Stimulated activated naive CD8-positive, alpha-beta T cell treated with anti-CD3 and anti-CD28 coated beads, Interleukin-15, Interleukin-2, amounts not matched to agents 100 ng/mL and 50 ng/mL, for 24 hours (primary cell): ENCODE measurements at regions not wholly inside any gene's neighbourhood (a gene's known extent, or its start where the extent isn't known, plus 50 kb on each side); places are given as distances from the start of the nearest gene placed in this dataset.
"Not testable (repeated sequence)": the region's sequence is repeated elsewhere in the genome, so short reads cannot be mapped to it uniquely, and the experiment has no call there.

Experiments used
- H3K27ac Mint-ChIP-seq: one replicate; pipeline ENCODE4 v1.8.0; 2021; ENCODE audit warnings: mild to moderate bottlenecking, mixed read lengths
- H3K27me3 Mint-ChIP-seq: one replicate; pipeline ENCODE4 v1.8.0; 2021; ENCODE audit warnings: mixed read lengths
- H3K36me3 Mint-ChIP-seq: one replicate; pipeline ENCODE4 v1.8.0; 2021; ENCODE audit warnings: low read depth, mixed read lengths
- H3K4me1 Mint-ChIP-seq: one replicate; pipeline ENCODE4 v1.8.0; 2021; ENCODE audit warnings: low read depth, mixed read lengths
- H3K4me3 Mint-ChIP-seq: one replicate; pipeline ENCODE4 v1.8.0; 2021; ENCODE audit warnings: mild to moderate bottlenecking, mixed read lengths
- H3K9me3 Mint-ChIP-seq: one replicate; pipeline ENCODE4 v1.8.0; 2021; ENCODE audit warnings: mixed read lengths

DNA sequence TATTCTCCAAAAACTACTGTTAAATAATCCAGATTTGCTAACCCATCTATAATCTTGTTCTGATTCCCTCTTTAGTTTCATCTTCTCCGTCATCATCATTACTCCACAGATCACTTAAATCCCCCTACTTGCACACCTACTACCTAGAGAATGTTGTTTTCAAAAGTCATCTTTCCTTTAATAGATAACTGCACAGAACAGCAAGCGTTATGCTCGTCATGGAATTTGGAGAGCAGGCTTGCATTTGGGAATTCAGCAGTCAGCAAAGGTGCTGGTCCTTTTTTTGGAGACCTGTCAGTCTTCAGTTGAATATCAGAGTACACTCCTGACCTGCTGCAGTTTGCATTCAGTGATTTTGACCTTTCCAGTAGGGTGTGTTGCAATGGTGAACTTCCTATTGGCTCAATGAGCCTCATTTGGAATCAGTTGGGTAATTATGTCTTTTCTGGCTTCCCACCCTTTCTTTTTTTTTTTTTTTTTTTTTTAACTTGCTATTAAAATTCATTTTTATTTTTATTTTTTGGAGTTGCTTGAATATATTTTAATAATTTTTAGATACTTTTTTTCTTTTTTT, 110.6 kb downstream of the HNRNPLL start:
- H3K36me3 Mint-ChIP-seq: no peaks in the 10 kb centered on the region
- H3K27ac Mint-ChIP-seq: no peak overlapping the region
- no peaks in the 10 kb centered on the region for H3K9me3 Mint-ChIP-seq
- H3K4me1 Mint-ChIP-seq: no peaks in the 10 kb centered on the region
- no peak overlapping the region for H3K4me3 Mint-ChIP-seq
- no peaks in the 10 kb centered on the region for H3K27me3 Mint-ChIP-seq

DNA sequence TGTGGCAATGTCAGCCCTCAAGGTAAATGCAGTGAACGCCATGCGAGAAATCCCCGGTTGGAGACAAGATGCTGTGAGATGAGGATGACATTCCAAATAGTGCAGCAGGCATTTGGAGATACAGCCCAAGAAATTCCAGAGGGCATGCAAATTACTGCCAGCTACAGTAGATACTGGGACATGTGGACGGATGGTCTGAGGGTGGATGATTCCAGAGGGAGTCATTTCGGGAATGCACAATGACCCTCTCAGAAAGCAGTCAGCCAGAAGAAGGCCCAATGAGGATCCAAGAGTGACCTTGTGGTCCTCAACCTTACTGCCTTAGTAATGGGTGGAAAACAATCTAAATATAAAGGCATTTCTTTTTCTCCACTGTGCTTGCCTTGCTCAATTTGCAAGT, 111.3 kb downstream of the HNRNPLL start:
- Mint-ChIP-seq H3K36me3 (no peaks in the 10 kb centered on the region), H3K27me3 (no peaks in the 10 kb centered on the region), H3K9me3 (no peaks in the 10 kb centered on the region), H3K4me1 (no peaks in the 10 kb centered on the region), H3K27ac (no peak overlapping the region), H3K4me3 (no peak overlapping the region)

DNA sequence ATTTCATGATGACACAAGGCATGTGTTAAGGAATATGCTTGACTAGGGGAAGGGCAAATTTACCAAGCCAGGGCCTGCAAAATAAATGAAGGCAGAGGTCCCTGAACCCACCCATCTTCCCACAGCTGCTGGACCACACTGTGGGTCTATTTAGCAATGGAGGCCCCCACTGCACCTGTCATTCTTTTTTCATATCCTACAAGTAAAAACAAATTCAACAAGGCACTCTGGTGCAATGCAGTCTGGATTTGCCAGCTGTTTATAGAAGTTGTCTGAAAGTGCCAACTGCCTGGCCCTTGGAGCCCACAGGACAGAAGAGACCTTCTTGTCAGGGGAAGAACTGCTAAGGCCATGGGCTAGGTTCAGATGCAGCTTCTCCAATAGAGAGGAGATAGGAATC, 112.8 kb upstream of the ATL2 start:
- Mint-ChIP-seq H3K4me1 (no peaks in the 10 kb centered on the region), H3K9me3 (no peaks in the 10 kb centered on the region), H3K27ac (no peak overlapping the region), H3K4me3 (no peak overlapping the region), H3K36me3 (no peaks in the 10 kb centered on the region), H3K27me3 (no peaks in the 10 kb centered on the region)

DNA sequence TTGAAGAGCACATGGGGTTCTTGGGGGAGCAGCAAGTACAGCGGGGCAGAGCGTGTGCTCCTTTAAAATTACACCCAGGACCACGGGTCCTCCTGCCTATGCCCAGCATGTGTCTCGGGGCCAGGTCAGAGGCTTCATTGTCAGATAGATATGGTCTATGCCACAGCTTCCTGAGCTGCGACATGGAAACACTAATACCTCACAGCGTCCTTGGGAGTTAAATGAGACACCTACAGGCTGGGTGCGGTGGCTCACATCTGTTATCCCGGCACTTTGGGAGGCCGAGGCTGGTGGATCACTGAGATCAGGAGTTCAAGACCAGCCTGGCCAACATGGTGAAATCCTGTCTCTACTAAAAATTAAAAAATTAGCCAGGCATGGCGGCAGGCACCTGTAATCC, 110.8 kb upstream of the ATL2 start:
- Mint-ChIP-seq H3K27ac (no peak overlapping the region), H3K4me1 (no peaks in the 10 kb centered on the region), H3K9me3 (no peaks in the 10 kb centered on the region), H3K4me3 (no peak overlapping the region), H3K36me3 (no peaks in the 10 kb centered on the region), H3K27me3 (no peaks in the 10 kb centered on the region)

DNA sequence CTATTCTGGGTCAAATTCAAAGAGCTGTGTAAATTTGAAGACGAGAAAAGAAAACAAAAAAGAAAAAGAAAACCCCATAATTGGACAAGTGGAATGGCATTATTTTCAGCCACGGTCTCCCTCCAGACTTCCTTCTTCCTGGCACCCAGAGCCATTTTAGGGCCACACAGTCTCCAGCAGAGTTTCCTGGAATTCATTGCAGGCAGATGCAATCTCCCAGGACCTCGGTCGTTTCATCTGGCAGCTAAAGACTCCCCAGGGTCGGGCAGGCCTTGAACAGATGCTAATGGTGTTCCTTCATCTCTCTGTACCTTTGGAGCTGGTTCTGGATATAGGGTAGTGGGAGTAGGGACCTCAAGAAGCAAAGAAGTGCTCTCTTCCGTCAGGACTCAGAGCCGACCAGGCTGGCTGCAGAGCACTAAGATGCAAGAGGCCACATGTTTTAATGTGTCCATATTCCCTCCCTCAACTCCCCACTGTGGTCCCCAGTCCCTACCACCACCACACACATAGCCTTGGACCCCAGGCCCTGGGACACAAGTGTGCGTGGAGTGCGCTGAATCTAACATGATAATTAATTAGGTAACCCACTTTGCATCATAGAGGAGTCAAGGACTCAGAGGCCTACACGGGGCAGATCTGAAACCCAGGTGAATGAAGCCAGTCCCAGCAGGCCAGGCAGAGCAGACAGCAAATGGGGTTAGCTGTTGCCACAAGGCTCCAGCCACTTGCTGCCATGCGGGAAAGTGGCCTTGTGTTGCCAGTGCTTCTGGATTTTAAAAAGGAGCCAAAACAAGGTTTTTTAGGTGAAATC, 109.3 kb upstream of the ATL2 start:
- Mint-ChIP-seq H3K9me3 (peaks cover 3% of the 10 kb centered on the region), H3K4me3 (no peak overlapping the region), H3K27ac (no peak overlapping the region), H3K27me3 (no peaks in the 10 kb centered on the region), H3K36me3 (no peaks in the 10 kb centered on the region), H3K4me1 (no peaks in the 10 kb centered on the region)

DNA sequence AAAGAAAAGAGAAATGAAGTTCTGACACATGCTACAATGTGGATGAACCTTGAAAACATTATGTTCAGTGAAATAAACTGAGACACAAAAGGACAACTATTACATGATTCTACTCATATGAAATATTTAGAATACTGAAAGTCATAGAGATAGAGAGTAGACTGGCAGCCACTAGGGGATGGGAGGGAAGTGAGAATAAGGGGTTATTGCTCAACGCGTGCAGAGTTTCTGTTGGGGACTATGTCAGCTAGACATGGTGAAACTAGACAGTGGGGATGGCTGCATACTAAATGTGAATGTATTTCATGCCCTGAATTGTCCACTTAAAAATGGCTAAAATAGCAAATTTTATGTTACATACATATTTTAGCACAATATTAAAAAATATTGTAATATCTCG, 108.7 kb upstream of the ATL2 start:
- no peaks in the 10 kb centered on the region for H3K27me3 Mint-ChIP-seq
- H3K27ac Mint-ChIP-seq: no peak overlapping the region

DNA sequence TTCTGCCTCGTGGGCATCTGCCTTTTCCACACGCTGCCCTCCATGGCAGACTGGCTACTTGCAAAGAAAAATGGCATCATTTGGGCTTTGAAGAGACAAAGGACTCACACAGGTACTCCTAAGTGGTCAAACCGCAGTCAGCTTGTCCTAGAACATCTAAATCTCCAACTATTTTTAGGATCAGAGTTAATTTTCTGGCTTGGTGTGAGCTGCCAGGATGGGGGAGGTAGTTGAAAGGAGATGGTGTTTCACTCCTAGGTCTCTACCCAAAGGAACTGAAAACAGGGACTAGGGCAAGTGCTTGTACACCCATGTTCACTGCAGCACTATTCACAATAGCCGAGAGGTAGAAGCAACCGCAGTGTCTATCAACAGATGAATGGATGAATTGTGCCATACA, 107.9 kb upstream of the ATL2 start:
- Mint-ChIP-seq H3K36me3 (no peaks in the 10 kb centered on the region), H3K27ac (no peak overlapping the region), H3K4me3 (no peak overlapping the region), H3K4me1 (no peaks in the 10 kb centered on the region), H3K27me3 (no peaks in the 10 kb centered on the region), H3K9me3 (peaks cover 11% of the 10 kb centered on the region)

More for the DNA sequence above, 108.7 kb upstream of the ATL2 start:
- H3K36me3 Mint-ChIP-seq: no peaks in the 10 kb centered on the region
- peaks cover 7% of the 10 kb centered on the region for H3K9me3 Mint-ChIP-seq
- no peak overlapping the region for H3K4me3 Mint-ChIP-seq
- H3K4me1 Mint-ChIP-seq: no peaks in the 10 kb centered on the region

DNA sequence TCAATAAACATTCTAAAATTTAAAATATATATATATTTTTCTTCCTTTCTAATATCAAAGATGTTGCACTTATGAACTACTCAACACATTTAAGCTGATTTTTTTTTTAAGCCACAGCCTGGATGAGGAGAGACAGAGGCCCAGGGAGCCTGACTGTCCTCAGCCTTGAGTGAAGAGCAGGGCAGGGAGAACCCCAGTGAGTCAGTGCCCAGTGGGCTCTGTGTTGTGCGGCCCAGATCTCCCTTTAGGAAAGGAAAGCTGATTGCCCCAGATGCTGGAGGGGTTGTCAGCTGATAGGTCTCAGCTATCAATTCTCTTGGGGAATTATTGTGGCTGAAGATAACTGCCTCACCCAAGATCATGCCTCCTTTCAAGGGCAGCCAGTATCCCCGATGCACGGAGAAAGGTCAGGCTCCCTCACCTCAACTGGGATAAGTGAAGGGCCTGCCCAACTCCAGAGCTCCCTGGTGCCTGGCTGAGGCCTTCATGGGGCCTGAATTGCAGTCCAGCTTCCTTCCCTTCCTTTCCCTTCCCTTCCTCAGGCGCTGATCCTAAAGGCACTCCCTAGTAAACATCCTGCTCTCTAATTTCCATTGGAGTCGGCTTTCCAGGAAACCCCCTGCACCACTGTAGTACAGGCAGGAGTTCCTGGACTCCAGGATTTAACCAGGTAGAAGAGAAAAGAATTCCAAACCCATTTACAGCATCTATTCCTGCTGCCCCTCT, 106.9 kb upstream of the ATL2 start:
- Mint-ChIP-seq H3K9me3 (peaks cover 15% of the 10 kb centered on the region), H3K4me1 (no peaks in the 10 kb centered on the region), H3K27me3 (no peaks in the 10 kb centered on the region), H3K36me3 (no peaks in the 10 kb centered on the region), H3K27ac (no peak overlapping the region), H3K4me3 (no peak overlapping the region)

DNA sequence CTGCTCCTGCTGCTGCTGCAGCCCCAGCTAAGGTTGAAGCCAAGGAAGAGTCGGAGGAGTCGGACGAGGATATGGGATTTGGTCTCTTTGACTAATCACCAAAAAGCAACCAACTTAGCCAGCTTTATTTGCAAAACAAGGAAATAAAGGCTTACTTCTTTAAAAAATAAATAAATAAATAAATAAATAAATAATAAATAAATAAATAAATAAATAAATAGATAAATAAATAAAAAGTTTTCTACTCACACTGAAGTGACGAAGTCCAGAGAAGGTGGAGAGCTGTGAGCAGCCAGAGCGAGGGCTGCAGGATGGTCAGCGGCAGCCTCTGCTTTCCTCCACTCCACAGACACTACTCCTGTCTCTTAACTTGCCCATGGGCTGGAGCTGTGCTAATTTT, 105.6 kb upstream of the ATL2 start:
- H3K36me3 Mint-ChIP-seq, H3K27ac Mint-ChIP-seq, H3K4me1 Mint-ChIP-seq, H3K27me3 Mint-ChIP-seq, H3K4me3 Mint-ChIP-seq: not testable (repeated sequence)
- H3K9me3 Mint-ChIP-seq: peaks cover 15% of the 10 kb centered on the region

DNA sequence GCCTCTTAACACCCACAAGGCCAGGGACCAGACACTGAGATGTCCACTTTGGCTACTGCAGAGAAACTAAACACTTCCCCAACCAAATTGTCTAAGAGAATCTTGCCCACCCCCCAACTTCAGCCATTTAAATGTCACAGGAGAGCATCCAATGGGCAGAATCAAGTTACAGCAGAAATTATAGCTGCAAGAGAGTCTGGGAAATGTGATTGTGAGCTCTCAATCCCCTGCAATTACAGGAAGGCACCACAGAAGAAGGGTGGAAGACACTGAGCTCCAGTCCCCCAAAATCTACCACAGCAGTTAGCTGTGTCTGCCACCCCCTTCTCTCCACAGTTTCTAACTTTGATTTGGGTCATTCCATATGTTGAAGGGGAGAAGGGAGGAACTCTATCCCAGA, 103.5 kb upstream of the ATL2 start:
- H3K27me3 Mint-ChIP-seq: peaks cover 7% of the 10 kb centered on the region
- H3K4me1 Mint-ChIP-seq: no peaks in the 10 kb centered on the region
- peaks cover 15% of the 10 kb centered on the region for H3K9me3 Mint-ChIP-seq
- H3K4me3 Mint-ChIP-seq: no peak overlapping the region
- H3K36me3 Mint-ChIP-seq: no peaks in the 10 kb centered on the region
- H3K27ac Mint-ChIP-seq: no peak overlapping the region

DNA sequence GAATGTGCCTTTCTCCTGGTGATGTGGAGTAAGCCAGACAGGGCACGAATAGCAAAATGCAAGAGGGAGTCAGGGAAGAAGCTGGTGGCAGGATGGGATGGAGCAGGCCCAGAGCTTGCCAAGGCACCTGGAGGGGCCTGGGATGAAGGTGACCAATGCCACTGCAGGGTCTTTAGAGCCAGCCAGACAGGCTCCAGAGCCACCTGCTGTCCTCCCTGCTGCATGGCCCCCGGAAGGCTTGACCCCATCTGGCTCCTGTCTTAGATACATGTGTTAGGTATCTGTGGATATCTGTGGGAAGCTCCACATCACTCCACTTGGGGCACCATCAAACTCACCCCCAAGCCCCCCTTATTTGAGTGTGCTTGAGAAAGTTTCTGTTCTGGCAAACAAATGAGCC, 99.9 kb upstream of the ATL2 start:
- Mint-ChIP-seq H3K36me3 (no peaks in the 10 kb centered on the region), H3K27ac (no peak overlapping the region), H3K9me3 (peaks cover 15% of the 10 kb centered on the region), H3K4me1 (peaks cover 23% of the 10 kb centered on the region), H3K4me3 (no peak overlapping the region), H3K27me3 (peaks cover 30% of the 10 kb centered on the region)

DNA sequence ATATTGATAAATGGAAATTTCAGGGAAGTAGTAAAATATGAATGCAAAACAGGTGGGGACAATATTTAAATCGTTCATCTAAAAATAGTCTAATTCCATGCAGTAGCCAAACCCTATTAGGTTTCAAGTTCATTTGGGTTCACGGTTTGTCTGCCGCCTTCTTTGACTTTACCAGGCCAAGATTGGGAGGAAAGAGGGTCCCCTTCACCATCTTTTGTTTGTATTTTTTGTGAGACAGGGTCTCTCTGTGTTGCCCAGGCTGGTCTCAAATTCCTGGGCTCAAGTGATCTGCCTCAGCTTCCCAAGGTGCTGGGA, 98.5 kb upstream of the ATL2 start:
- H3K27ac Mint-ChIP-seq: no peak overlapping the region
- H3K4me3 Mint-ChIP-seq: no peak overlapping the region
- H3K27me3 Mint-ChIP-seq: peaks cover 32% of the 10 kb centered on the region
- no peaks in the 10 kb centered on the region for H3K36me3 Mint-ChIP-seq
- H3K4me1 Mint-ChIP-seq: peaks cover 23% of the 10 kb centered on the region
- H3K9me3 Mint-ChIP-seq: peaks cover 6% of the 10 kb centered on the region

DNA sequence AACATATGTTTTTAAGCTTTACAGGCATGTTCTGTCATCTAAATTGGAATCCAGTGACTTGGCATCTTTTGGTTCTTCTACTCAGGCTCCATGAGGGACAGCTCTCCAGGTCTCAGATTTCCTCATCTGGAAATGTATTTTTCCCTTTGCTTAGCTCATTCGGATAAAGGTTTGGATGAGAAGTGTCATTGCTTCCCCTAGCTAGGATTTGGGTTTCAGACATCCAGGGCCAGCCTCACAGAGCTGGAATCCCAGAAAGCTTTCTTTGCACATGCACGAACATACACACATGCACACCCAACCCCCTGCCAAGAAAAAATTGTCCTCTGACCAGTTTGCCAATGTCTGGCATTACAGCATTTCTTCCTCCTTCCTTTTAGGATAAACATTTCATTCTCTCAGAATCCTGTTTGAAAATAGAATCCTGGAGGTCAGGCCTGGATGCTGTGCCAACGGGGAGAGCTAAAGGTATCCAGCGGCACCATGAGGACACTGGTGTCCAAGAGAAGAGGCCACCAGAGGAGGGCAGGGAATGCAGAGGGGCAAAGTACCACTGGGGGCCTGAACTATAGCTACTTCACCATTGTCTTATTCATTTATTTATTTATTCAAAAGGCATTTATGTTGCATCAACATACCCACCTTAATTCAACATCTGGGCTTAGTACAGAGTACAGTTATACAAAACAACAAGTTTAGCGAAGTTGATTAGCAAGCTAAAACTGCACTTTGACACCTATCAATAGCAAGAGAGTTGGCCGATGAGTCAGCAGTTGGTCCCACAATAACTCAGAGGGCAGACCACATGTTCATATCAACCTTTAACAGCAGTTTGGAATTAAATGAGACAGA, 97.9 kb upstream of the ATL2 start:
- no peak overlapping the region for H3K4me3 Mint-ChIP-seq
- H3K9me3 Mint-ChIP-seq: peaks cover 4% of the 10 kb centered on the region
- H3K27me3 Mint-ChIP-seq: peaks cover 36% of the 10 kb centered on the region
- H3K36me3 Mint-ChIP-seq: no peaks in the 10 kb centered on the region
- peaks cover 23% of the 10 kb centered on the region for H3K4me1 Mint-ChIP-seq
- no peak overlapping the region for H3K27ac Mint-ChIP-seq

DNA sequence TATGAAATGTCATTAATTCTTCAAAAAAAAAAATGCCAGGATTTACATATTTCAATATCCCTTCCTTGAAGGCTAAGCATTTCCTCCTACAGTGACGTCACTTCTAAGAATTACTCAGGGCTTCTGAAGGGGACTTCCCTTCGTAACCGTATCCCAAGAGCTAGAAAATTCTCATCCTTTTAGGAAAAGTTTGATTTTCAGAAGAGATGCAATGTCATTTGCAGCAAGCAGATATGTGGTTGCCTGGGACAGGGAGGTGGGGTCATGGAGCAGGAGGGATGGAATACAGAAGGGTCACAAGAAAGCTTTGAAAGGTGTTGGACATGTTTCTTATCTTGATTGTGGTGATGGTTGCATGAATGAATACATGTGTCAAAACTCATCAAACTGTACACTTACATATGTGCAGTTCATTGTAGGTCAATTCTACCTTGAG, 97.0 kb upstream of the ATL2 start:
- no peaks in the 10 kb centered on the region for H3K36me3 Mint-ChIP-seq
- peaks cover 40% of the 10 kb centered on the region for H3K27me3 Mint-ChIP-seq
- peak overlapping the region; percentile 36 for H3K27ac Mint-ChIP-seq
- H3K4me1 Mint-ChIP-seq: peaks cover 23% of the 10 kb centered on the region
- peaks cover 1% of the 10 kb centered on the region for H3K9me3 Mint-ChIP-seq
- no peak overlapping the region for H3K4me3 Mint-ChIP-seq
